HG03097 (cell line): ENCODE measurements at regions not wholly inside any gene's neighbourhood (a gene's known extent, or its start where the extent isn't known, plus 50 kb on each side); places are given as distances from the start of the nearest gene placed in this dataset.

Experiments used
- ATAC-seq: cut with Tn5 transposase; IDR thresholded peaks from one replicate; pipeline ENCODE4 v1.9.1; 2021; ENCODE audit not compliant: unreplicated experiment, low FRiP score

DNA sequence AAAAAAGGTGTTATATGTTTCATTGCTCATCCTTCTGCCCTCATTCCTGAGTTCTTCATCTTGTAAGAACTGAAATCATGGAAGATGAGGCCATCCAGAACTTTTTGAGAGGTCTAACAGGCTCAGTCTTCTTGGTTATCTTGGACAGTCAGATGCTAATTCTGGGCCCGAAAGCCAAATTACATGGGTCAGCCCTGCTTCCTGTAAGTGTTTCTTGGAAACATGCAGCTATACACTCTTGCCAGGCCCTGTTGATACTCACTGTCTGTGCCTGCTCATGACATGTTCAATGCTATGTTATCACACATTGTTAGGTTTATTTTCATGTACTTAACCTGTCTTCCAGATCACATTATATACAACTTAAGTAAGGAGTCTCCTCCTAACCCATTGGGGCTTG, 542.5 kb downstream of the NUF2 start:
- no peak for ATAC-seq

- no peak for ATAC-seq
These were observed 544.8 kb downstream of the NUF2 start for GRCh38 chr1:163866564-163866963.

- no peak for ATAC-seq
These were observed 548.9 kb downstream of the NUF2 start for GRCh38 chr1:163870666-163871065.

GRCh38 chr1:163872067-163872466, 550.3 kb downstream of the NUF2 start:
- no peak for ATAC-seq

DNA sequence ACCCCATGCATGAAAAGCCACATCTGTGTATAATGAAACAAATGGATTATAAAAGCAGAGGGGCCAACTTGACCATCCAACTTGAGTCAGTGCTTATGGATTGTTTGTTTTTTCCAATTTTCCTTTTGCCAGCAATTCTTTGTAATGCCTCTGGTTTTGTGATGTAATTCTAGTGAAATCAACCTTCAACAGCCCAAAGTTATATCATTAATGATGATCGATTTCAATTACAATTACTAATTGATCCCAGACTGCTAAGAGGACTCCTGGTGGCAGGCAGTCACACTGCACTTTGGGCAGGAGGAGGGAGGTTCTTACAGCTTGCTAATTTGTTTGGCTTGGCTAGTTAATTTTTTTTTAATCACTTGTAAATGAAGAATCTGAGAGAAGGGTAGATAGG, 552.3 kb downstream of the NUF2 start:
- ATAC-seq: no peak

- ATAC-seq: no peak
These were observed 553.6 kb downstream of the NUF2 start for GRCh38 chr1:163875200-163875926.

GRCh38 chr1:163875927-163876320, 554.2 kb downstream of the NUF2 start:
- ATAC-seq: no peak

GRCh38 chr1:163876546-163876945, 554.8 kb downstream of the NUF2 start:
- ATAC-seq: no peak

GRCh38 chr1:163877016-163877415, 555.3 kb downstream of the NUF2 start:
- no peak for ATAC-seq

GRCh38 chr1:163885510-163885909, 563.8 kb downstream of the NUF2 start:
- no peak for ATAC-seq

DNA sequence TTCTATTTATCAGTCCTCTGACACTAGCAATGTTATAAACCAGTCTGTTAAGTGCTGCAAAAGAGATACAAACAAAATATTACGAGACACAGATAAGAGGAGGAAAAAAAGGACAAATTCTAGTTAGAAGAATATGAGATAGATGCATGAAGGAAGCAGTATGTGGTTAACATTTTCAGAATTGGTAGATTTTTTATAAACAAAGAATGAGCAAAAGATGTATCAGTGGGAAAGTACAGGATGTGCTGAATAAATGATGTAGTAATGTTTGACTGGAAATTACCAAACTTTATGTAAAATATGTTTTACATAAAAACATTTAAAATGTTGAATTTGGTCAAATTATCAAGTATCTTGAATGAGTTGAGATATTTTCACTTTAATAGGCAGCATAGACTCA, 574.2 kb downstream of the NUF2 start:
- no peak for ATAC-seq

GRCh38 chr1:163897412-163898155, 575.8 kb downstream of the NUF2 start:
- no peak for ATAC-seq

DNA sequence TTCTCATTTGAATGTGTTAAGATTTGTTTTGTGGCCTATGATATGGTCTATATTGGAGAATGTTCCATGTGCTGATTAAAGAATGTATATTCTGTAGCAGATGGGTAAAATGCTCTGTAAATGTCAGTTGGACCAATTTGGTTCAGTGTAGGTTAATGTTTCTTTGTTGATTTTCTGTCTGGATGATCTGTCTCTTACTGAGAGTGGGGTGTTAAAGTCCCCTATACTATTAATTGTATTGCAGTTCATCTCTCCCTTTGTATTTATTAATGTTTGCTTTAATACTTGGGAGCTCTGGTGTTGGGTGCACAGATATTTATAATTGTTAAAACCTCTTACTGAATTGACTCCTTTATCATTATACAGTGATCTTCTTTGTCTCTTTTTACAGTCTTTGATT, 584.5 kb downstream of the NUF2 start:
- no peak for ATAC-seq

DNA sequence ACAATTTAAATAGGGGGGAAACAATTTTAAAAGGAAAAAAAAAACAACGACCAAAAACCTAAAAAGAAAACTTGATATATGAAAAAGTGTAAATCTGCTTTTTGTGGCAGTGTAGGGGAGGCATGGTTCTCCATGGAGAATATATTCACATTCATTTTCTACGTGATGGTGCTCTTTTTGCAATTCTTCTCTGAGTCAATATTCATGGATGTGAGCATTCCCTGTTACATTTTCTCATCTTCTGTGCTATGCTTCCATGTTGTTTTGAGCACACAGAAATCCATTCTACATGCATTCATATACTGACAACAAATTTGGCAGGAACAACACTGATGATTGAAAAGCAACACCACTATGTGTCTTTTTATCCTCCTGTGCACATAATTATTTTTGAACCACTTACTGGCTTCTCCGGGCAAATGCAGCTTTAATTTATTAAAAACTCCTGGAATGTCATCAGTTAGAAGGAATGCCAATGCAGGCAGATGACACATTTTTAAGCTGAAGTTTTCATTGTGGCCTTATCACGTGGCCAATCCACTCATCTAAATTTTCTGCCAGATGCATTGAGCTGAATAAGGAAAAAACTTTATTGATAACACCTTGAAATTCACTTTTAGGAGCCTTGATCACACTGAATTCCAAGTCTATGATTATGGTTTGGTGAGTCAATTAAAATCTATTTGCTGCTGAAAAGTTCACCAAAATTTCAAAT, 590.6 kb downstream of the NUF2 start:
- ATAC-seq: no peak

DNA sequence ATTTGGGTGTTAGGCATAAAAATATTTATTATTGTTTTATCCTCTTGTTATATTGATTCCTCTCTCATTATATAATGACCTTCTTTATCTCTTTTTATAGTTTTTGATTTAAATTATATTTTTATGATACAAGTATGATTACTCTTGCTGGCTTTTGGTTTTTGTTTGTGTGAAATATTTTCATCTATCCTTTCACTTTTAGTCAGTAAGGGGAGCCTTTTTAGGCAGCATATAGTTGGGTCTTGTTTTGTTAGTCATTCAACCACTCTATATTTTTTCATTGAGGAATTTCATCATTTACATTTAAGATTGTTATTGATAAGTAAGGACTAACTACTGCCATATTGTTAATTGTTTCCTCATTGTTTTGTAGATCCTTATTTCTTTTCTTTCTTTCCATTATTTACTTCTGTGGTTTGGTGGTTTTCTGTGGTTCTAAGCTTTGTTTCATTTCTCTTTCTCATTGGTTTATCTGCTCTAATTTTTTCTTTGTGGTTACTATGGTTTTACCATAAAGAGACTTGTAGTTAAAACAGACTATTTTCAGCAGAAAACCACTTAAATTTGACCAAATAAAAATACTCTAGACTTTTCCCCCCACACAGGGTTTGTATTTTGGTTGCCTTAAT, 593.1 kb downstream of the NUF2 start:
- ATAC-seq: peak; percentile 63

- peak; percentile 82 for ATAC-seq
These were observed 601.0 kb downstream of the NUF2 start for GRCh38 chr1:163922743-163923201.

DNA sequence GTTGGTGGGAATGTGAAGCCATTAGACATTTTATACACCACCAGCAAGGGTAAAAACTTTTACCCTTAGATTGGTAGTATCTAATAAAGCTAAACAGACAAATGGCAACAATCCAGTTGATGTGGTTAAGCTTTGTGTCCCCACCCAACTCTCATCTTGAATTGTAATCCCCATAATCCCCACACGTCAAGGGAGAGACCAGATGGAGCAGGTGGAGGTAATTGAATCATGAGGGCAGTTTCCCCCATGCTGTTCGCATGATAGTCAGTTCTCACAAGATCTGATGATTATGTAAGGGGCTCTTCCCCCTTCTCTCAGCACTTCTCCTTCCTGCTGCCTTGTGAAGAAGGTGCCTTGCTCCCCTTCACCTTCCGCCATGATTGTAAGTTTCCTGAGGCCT, 602.3 kb downstream of the NUF2 start:
- ATAC-seq: no peak

DNA sequence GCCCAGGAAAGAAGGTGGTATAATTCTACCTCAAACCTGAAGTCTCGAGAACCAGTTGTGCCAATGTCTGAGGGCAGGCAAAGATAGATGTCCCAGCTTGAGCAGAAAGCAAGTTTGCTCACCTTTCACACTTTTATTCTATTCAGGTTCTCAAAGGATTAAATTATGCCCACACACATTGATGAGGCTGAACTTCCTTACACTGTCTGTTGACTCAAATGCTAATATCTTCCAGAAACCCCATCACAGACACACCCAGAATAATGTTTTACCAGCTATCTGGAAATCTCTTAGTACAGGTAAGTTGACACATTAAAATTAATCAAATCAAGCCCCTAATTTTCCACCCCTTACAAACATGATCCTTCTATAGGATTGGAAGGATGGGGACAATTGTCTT, 605.7 kb downstream of the NUF2 start:
- ATAC-seq: no peak

DNA sequence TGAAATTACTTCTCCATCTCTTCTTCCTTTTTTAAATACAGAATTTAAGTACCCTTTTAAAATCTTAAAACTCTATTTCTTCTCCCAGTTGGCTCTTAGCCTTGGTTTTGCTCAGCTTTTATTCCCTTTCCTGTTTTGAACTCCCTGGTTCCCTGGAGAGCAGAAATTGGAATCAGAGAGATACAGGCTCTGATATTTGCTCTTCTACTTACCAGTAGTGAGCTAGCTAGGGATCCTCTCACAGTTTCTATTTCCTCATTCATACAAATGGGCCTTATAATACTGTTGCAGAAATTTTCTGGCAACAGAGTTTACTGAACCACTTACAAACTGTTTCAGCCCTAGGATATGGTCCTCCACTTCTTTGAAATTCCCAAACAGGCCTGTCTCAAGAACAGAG, 606.3 kb downstream of the NUF2 start:
- no peak for ATAC-seq

DNA sequence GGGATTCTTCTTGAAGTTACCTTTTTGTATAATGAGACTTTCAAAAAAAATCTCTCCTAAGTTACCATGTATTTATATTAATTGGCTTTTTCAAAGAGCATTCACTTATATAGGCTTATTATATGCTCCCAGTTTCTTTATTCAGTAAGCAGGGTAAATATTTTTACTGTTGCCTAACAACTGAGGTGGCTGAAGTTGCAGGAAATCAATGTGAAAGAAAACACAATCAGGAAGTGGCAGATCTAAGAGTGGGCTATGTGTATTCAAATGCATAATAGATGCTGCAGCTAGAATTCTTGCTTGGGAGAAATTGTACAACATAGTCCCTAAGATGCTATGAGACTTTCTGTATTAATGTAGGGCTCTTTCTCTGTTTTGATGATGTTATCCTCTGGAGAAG, 606.9 kb downstream of the NUF2 start:
- ATAC-seq: no peak

DNA sequence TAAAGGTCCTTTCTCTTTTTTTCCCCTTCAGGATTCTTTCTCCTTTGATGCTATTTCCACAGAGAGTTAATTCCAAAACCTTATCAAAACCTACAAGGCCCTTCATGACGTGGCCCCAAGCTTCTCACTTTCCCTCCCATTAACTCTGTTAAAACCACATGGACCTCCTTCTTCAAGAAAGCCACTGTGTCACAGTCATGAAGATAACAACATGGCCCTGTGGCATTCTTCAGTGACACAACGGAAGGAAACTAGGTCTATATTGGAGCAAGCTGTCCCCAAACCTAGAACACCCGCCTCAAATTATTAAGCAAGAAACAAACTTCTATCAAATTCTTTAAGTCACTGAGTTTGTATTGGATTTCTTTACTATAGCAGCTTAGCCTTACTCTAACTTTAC, 611.1 kb downstream of the NUF2 start:
- ATAC-seq: no peak
